ENCODE measurements at regions not wholly inside any gene's neighbourhood (a gene's known extent, or its start where the extent isn't known, plus 50 kb on each side); places are given as distances from the start of the nearest gene placed in this dataset.

GRCh38 chr2:212936572-212936971, 214.8 kb downstream of the IKZF2 start:
- H3K4me3 ChIP-seq (ENCODE audit: low read length) = no peak overlapping the region
- no peak for TF ChIP-seq CTCF (IDR thresholded peaks at IDR 0.05; ENCODE audit: insufficient read depth, low read depth, low read length, missing control alignments)
- DNase-seq (ENCODE audit: low read depth) = peak; percentile 90

- H3K4me3 ChIP-seq (ENCODE audit: low read length) = no peak overlapping the region
- TF ChIP-seq CTCF (IDR thresholded peaks at IDR 0.05; ENCODE audit: insufficient read depth, low read depth, low read length, missing control alignments) = no peak
- peak; percentile 43 for DNase-seq (ENCODE audit: low read depth)
These were observed 215.7 kb downstream of the IKZF2 start for GRCh38 chr2:212935752-212936151.

GRCh38 chr2:212931271-212931670, 220.1 kb downstream of the IKZF2 start:
- no peak for DNase-seq (ENCODE audit: low read depth)
- TF ChIP-seq CTCF (IDR thresholded peaks at IDR 0.05; ENCODE audit: insufficient read depth, low read depth, low read length, missing control alignments) = no peak
- H3K4me3 ChIP-seq (ENCODE audit: low read length) = no peak overlapping the region

- no peak overlapping the region for H3K4me3 ChIP-seq (ENCODE audit: low read length)
- DNase-seq (ENCODE audit: low read depth) = no peak
- TF ChIP-seq CTCF (IDR thresholded peaks at IDR 0.05; ENCODE audit: insufficient read depth, low read depth, low read length, missing control alignments) = no peak
These were observed 220.7 kb downstream of the IKZF2 start for GRCh38 chr2:212930556-212931260.

- DNase-seq (ENCODE audit: low read depth) = no peak
- no peak for TF ChIP-seq CTCF (IDR thresholded peaks at IDR 0.05; ENCODE audit: insufficient read depth, low read depth, low read length, missing control alignments)
- H3K4me3 ChIP-seq (ENCODE audit: low read length) = no peak overlapping the region
These were observed 221.4 kb downstream of the IKZF2 start for GRCh38 chr2:212929971-212930370.

- H3K4me3 ChIP-seq (ENCODE audit: low read length) = no peak overlapping the region
- no peak for TF ChIP-seq CTCF (IDR thresholded peaks at IDR 0.05; ENCODE audit: insufficient read depth, low read depth, low read length, missing control alignments)
- peak; percentile 85 for DNase-seq (ENCODE audit: low read depth)
These were observed 222.3 kb downstream of the IKZF2 start for GRCh38 chr2:212929116-212929515.

- DNase-seq (ENCODE audit: low read depth) = peak; percentile 62
- no peak overlapping the region for H3K4me3 ChIP-seq (ENCODE audit: low read length)
- TF ChIP-seq CTCF (IDR thresholded peaks at IDR 0.05; ENCODE audit: insufficient read depth, low read depth, low read length, missing control alignments) = no peak
These were observed 222.7 kb downstream of the IKZF2 start for GRCh38 chr2:212928681-212929080.

All from epithelial cell of esophagus (primary cell).